ENCODE measurements at regions not wholly inside any gene's neighbourhood (a gene's known extent, or its start where the extent isn't known, plus 50 kb on each side); places are given as distances from the start of the nearest gene placed in this dataset.
A peak's percentile ranks its signal among the peaks of the same experiment; 100 is the strongest.

DNA sequence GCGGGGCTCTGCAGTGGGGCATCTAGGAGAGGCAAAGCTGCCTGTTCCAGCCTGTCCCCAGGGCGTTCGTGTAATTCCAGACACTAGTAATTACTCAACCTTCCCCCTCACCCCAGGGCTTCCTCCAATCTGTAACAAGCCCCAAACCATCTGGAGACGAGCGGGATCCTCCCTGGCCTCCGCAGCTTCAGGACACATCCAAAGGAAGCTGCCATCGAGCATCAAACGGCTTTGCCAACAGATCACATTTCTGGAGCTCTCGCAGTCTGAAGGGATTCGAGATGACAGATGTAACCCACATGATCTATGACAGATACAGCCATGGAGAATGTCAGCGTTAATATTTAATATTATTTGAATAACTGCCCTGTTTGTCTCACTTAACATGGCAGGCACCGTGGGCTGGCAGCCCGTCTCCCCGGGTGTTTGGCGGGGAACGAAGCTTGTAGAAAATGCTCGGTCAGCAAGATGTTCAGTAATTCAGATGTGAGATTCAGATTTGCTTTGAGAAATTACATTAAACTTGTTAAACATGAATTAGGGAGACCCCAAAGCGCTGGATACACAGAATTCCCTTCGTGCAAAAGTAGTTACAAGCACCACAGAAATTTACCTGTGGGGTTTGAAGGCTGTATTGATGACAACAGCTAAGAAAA lies 108.5 kb upstream of the C7orf33 start:
- H3K27ac ChIP-seq (ENCODE audit: insufficient read depth in 1 of 2, low read depth in 1 of 2, low read length in 2 of 2, poor library complexity in 1 of 2, severe bottlenecking in 2 of 2): no peak overlapping the region
- H3K4me3 ChIP-seq (ENCODE audit: control insufficient read depth in 1 of 7, extremely low read depth in 1 of 7, insufficient read depth in 4 of 7, low read depth in 2 of 7, low read length in 6 of 7): no peak overlapping the region
- no peaks in the 10 kb centered on the region for H3K36me3 ChIP-seq (ENCODE audit: control insufficient read depth in 4 of 4, insufficient read depth in 4 of 4, low read length in 3 of 4)
- no peaks in the 10 kb centered on the region for H3K4me1 ChIP-seq (ENCODE audit: control extremely low read depth in 1 of 4, control insufficient read depth in 4 of 4, insufficient read depth in 4 of 4, low read length in 3 of 4)
- CTCF ChIA-PET: interaction anchor here (0.8 kb wide), 1 partner anchor 219 kb away, joined by 4 read pairs; no protein-coding TSS in a partner anchor
- peaks cover 0 to 2% (median 0%) of the 10 kb centered on the region in 5 experiments for H3K27me3 ChIP-seq (replicated peaks in 2 of 5; ENCODE audit: control insufficient read depth in 4 of 5, insufficient read depth in 5 of 5, low read length in 4 of 5)
- WGBS (ENCODE audit: insufficient coverage): over 99% methylated on average over 14 of the region's 19 CpGs
- POLR2A ChIA-PET: no interaction called here
- no peaks in the 10 kb centered on the region for H3K9me3 ChIP-seq (ENCODE audit: control extremely low read depth in 1 of 5, control insufficient read depth in 4 of 5, insufficient read depth in 2 of 5, low read depth in 1 of 5, low read length in 4 of 5)
- no peak for DNase-seq

- 98% methylated on average over 15 of the region's 17 CpGs for WGBS (ENCODE audit: insufficient coverage)
- ChIA-PET POLR2A (no interaction called here), CTCF (no interaction called here)
- DNase-seq: no peak
- Histone ChIP-seq H3K4me1 (ENCODE audit: control extremely low read depth in 1 of 4, control insufficient read depth in 4 of 4, insufficient read depth in 4 of 4, low read length in 3 of 4) (no peaks in the 10 kb centered on the region), H3K27ac (ENCODE audit: insufficient read depth in 1 of 2, low read depth in 1 of 2, low read length in 2 of 2, poor library complexity in 1 of 2, severe bottlenecking in 2 of 2) (no peak overlapping the region), H3K27me3 (replicated peaks in 2 of 5; ENCODE audit: control insufficient read depth in 4 of 5, insufficient read depth in 5 of 5, low read length in 4 of 5) (peaks cover 0 to 2% (median 0%) of the 10 kb centered on the region in 5 experiments), H3K4me3 (ENCODE audit: control insufficient read depth in 1 of 7, extremely low read depth in 1 of 7, insufficient read depth in 4 of 7, low read depth in 2 of 7, low read length in 6 of 7) (no peak overlapping the region), H3K9me3 (ENCODE audit: control extremely low read depth in 1 of 5, control insufficient read depth in 4 of 5, insufficient read depth in 2 of 5, low read depth in 1 of 5, low read length in 4 of 5) (no peaks in the 10 kb centered on the region), H3K36me3 (ENCODE audit: control insufficient read depth in 4 of 4, insufficient read depth in 4 of 4, low read length in 3 of 4) (no peaks in the 10 kb centered on the region)
These were observed 106.9 kb upstream of the C7orf33 start for GRCh38 chr7:148483515-148484308.

GRCh38 chr7:148484486-148484885 lies 106.1 kb upstream of the C7orf33 start:
- no peaks in the 10 kb centered on the region for H3K36me3 ChIP-seq (ENCODE audit: control insufficient read depth in 4 of 4, insufficient read depth in 4 of 4, low read length in 3 of 4)
- H3K27me3 ChIP-seq (replicated peaks in 2 of 5; ENCODE audit: control insufficient read depth in 4 of 5, insufficient read depth in 5 of 5, low read length in 4 of 5): peaks cover 0 to 2% (median 0%) of the 10 kb centered on the region in 5 experiments
- DNase-seq: no peak
- no peak overlapping the region for H3K27ac ChIP-seq (ENCODE audit: insufficient read depth in 1 of 2, low read depth in 1 of 2, low read length in 2 of 2, poor library complexity in 1 of 2, severe bottlenecking in 2 of 2)
- no peak overlapping the region for H3K4me3 ChIP-seq (ENCODE audit: control insufficient read depth in 1 of 7, extremely low read depth in 1 of 7, insufficient read depth in 4 of 7, low read depth in 2 of 7, low read length in 6 of 7)
- ChIA-PET CTCF (no interaction called here), POLR2A (no interaction called here)
- WGBS (ENCODE audit: insufficient coverage): no CpG with 5 or more reads among the region's 3 CpGs
- H3K4me1 ChIP-seq (ENCODE audit: control extremely low read depth in 1 of 4, control insufficient read depth in 4 of 4, insufficient read depth in 4 of 4, low read length in 3 of 4): no peaks in the 10 kb centered on the region
- H3K9me3 ChIP-seq (ENCODE audit: control extremely low read depth in 1 of 5, control insufficient read depth in 4 of 5, insufficient read depth in 2 of 5, low read depth in 1 of 5, low read length in 4 of 5): no peaks in the 10 kb centered on the region

DNA sequence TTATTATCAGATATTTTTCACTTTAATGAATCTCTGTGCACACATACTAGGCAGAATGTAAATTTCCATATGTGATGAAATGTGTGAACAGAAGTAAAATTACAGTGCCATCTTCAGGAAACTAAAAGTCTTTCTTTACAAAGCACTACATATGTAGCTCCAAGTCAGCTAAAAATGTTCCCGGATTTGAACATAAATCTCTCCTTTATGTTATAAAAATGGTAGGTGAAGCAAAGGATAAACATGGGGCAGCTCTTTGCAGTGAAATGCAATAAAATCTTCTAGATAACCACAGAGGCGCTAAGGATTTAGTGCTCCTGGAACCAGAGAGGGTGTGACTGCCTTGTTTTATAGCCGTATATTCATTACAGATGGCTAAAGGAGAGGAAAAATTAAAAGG lies 104.9 kb upstream of the C7orf33 start:
- Histone ChIP-seq H3K9me3 (ENCODE audit: control extremely low read depth in 1 of 5, control insufficient read depth in 4 of 5, insufficient read depth in 2 of 5, low read depth in 1 of 5, low read length in 4 of 5) (no peaks in the 10 kb centered on the region), H3K27me3 (replicated peaks in 2 of 5; ENCODE audit: control insufficient read depth in 4 of 5, insufficient read depth in 5 of 5, low read length in 4 of 5) (peaks cover 0 to 2% (median 0%) of the 10 kb centered on the region in 5 experiments), H3K4me3 (ENCODE audit: control insufficient read depth in 1 of 7, extremely low read depth in 1 of 7, insufficient read depth in 4 of 7, low read depth in 2 of 7, low read length in 6 of 7) (no peak overlapping the region), H3K27ac (ENCODE audit: insufficient read depth in 1 of 2, low read depth in 1 of 2, low read length in 2 of 2, poor library complexity in 1 of 2, severe bottlenecking in 2 of 2) (no peak overlapping the region), H3K36me3 (ENCODE audit: control insufficient read depth in 4 of 4, insufficient read depth in 4 of 4, low read length in 3 of 4) (no peaks in the 10 kb centered on the region), H3K4me1 (ENCODE audit: control extremely low read depth in 1 of 4, control insufficient read depth in 4 of 4, insufficient read depth in 4 of 4, low read length in 3 of 4) (no peaks in the 10 kb centered on the region)
- 100% methylated on average over 1 of the region's 3 CpGs for WGBS (ENCODE audit: insufficient coverage)
- ChIA-PET POLR2A (no interaction called here), CTCF (interaction anchor here (1.2 to 1.9 kb wide), 3 partner anchors 10 to 223 kb away, joined by 4 to 5 read pairs (median 5); no protein-coding TSS in a partner anchor)
- peak in 1 of 3 donors; percentile 7 for DNase-seq

DNA sequence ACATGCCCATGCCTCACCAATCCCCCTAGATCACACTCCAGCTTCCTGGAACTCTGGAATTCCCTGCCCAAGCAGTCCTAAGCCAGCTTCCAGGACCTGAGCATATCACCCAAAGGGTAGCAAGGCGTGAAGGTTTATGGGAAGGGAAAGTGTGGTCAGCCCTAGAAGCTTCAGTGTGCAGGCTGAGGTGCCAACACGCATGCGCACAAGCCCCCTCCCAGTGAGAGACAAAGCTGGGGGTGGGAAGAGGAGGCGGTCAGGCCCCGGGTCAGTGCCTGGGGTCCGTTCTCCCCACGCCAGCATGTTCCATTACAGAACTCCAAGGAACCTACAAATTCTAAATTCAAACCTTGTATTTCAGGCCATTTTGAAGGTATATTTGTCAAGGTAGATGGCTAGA lies 103.6 kb upstream of the C7orf33 start:
- ChIA-PET CTCF (interaction anchor here (0.6 to 1.9 kb wide), 3 partner anchors 9 to 222 kb away, joined by 3 to 5 read pairs (median 3); no protein-coding TSS in a partner anchor), POLR2A (interaction anchor here (0.6 kb wide), 1 partner anchor 12 kb away, joined by 4 read pairs; no protein-coding TSS in a partner anchor)
- 100% methylated on average over 2 of the region's 7 CpGs for WGBS (ENCODE audit: insufficient coverage)

DNA sequence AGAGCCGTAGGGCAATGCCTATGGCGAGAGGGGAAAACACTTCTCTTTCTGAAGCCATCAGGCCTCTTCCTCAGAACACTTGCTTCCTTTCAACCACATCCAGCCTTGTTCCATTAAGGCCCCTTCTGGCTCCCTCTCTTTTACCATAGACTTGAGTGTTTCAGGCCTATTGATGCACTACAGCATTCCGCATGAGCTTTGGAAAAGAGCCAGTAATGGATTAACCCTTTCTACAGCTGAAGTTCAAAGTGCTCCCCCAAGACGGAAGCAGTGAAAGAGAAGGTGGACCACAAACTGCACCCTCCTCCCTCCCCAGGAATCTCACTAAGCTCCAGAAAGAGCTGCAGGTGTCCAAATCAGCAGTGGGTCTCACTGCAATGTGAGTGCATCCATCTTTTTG lies 102.7 kb upstream of the C7orf33 start:
- H3K9me3 ChIP-seq (ENCODE audit: control extremely low read depth in 1 of 5, control insufficient read depth in 4 of 5, insufficient read depth in 2 of 5, low read depth in 1 of 5, low read length in 4 of 5): peaks cover 0 to 6% (median 3%) of the 10 kb centered on the region in 5 experiments
- DNase-seq: no peak
- ChIA-PET POLR2A (no interaction called here), CTCF (interaction anchor here (1.1 kb wide), 1 partner anchor 9 kb away, joined by 3 read pairs; no protein-coding TSS in a partner anchor)
- WGBS (ENCODE audit: insufficient coverage): 100% methylated on average over 3 of the region's 4 CpGs
- H3K4me3 ChIP-seq (ENCODE audit: control insufficient read depth in 1 of 7, extremely low read depth in 1 of 7, insufficient read depth in 4 of 7, low read depth in 2 of 7, low read length in 6 of 7): no peak overlapping the region
- H3K27me3 ChIP-seq (replicated peaks in 2 of 5; ENCODE audit: control insufficient read depth in 4 of 5, insufficient read depth in 5 of 5, low read length in 4 of 5): peaks cover 0 to 2% (median 0%) of the 10 kb centered on the region in 5 experiments
- H3K4me1 ChIP-seq (ENCODE audit: control extremely low read depth in 1 of 4, control insufficient read depth in 4 of 4, insufficient read depth in 4 of 4, low read length in 3 of 4): no peaks in the 10 kb centered on the region
- no peak overlapping the region for H3K27ac ChIP-seq (ENCODE audit: insufficient read depth in 1 of 2, low read depth in 1 of 2, low read length in 2 of 2, poor library complexity in 1 of 2, severe bottlenecking in 2 of 2)
- H3K36me3 ChIP-seq (ENCODE audit: control insufficient read depth in 4 of 4, insufficient read depth in 4 of 4, low read length in 3 of 4): no peaks in the 10 kb centered on the region

More for the DNA sequence above, 103.6 kb upstream of the C7orf33 start:
- no peak for DNase-seq
- Histone ChIP-seq H3K4me1 (ENCODE audit: control extremely low read depth in 1 of 4, control insufficient read depth in 4 of 4, insufficient read depth in 4 of 4, low read length in 3 of 4) (no peaks in the 10 kb centered on the region), H3K36me3 (ENCODE audit: control insufficient read depth in 4 of 4, insufficient read depth in 4 of 4, low read length in 3 of 4) (no peaks in the 10 kb centered on the region), H3K27me3 (replicated peaks in 2 of 5; ENCODE audit: control insufficient read depth in 4 of 5, insufficient read depth in 5 of 5, low read length in 4 of 5) (peaks cover 0 to 2% (median 0%) of the 10 kb centered on the region in 5 experiments), H3K4me3 (ENCODE audit: control insufficient read depth in 1 of 7, extremely low read depth in 1 of 7, insufficient read depth in 4 of 7, low read depth in 2 of 7, low read length in 6 of 7) (no peak overlapping the region), H3K9me3 (ENCODE audit: control extremely low read depth in 1 of 5, control insufficient read depth in 4 of 5, insufficient read depth in 2 of 5, low read depth in 1 of 5, low read length in 4 of 5) (no peaks in the 10 kb centered on the region), H3K27ac (ENCODE audit: insufficient read depth in 1 of 2, low read depth in 1 of 2, low read length in 2 of 2, poor library complexity in 1 of 2, severe bottlenecking in 2 of 2) (no peak overlapping the region)

DNA sequence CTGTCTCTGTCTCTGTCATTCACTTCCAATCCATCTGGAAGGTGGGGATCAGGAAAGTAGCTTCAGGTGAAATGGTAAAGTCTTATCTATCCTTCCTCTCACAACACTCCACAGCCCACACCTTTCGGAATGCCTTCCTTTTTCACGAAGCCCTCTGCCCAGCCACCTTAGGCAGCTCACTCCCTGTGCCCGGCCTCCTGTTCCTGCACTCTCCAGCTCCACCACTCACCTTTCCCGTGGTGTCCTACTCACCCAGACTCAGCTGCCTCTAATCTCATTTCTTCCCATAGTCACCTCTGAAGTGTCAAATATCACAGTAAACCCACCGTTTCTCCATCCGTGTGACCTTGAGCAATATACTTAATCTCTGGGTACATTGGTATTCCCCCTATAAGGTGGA lies 100.9 kb upstream of the C7orf33 start:
- H3K27me3 ChIP-seq (replicated peaks in 2 of 5; ENCODE audit: control insufficient read depth in 4 of 5, insufficient read depth in 5 of 5, low read length in 4 of 5): no peaks in the 10 kb centered on the region
- H3K4me3 ChIP-seq (ENCODE audit: control insufficient read depth in 1 of 7, extremely low read depth in 1 of 7, insufficient read depth in 4 of 7, low read depth in 2 of 7, low read length in 6 of 7): no peak overlapping the region
- 92% methylated on average over 4 of the region's 6 CpGs for WGBS (ENCODE audit: insufficient coverage)
- no peaks in the 10 kb centered on the region for H3K4me1 ChIP-seq (ENCODE audit: control extremely low read depth in 1 of 4, control insufficient read depth in 4 of 4, insufficient read depth in 4 of 4, low read length in 3 of 4)
- H3K27ac ChIP-seq (ENCODE audit: insufficient read depth in 1 of 2, low read depth in 1 of 2, low read length in 2 of 2, poor library complexity in 1 of 2, severe bottlenecking in 2 of 2): no peak overlapping the region
- no peaks in the 10 kb centered on the region for H3K36me3 ChIP-seq (ENCODE audit: control insufficient read depth in 4 of 4, insufficient read depth in 4 of 4, low read length in 3 of 4)
- peaks cover 0 to 10% (median 3%) of the 10 kb centered on the region in 5 experiments for H3K9me3 ChIP-seq (ENCODE audit: control extremely low read depth in 1 of 5, control insufficient read depth in 4 of 5, insufficient read depth in 2 of 5, low read depth in 1 of 5, low read length in 4 of 5)
- ChIA-PET CTCF (no interaction called here), POLR2A (no interaction called here)
- DNase-seq: no peak
